ENCODE measurements at regions not wholly inside any gene's neighbourhood (a gene's known extent, or its start where the extent isn't known, plus 50 kb on each side); places are given as distances from the start of the nearest gene placed in this dataset.

DNA sequence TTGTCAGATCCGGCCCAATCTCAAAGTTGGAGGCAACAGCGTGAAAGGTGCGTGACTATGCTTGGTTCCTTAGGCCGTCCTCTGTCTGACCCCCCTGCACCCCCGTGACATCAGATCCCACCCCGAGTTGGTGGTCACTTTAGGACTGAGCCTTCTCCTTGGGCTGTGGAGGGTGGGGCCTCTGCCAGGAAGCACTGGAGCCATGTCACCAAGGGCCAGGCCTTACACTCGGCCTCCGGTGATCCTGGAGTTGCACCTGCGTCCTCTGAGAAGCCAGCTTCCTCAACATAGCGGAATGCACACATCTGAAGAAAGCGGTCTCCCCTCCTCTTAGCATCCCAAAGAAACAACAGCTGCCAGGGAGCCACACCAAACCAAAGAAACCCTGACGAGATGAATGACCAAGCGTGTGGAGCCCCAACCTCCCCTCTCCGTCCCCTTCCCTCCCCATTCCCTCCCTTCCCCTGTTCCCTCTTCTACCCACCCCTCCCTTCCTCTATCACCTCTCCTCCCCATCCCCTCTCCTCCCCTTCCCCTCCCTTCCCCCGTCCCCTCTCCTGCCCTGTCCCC lies 182.6 kb downstream of the TTLL2 start:
- no peak for TF ChIP-seq ZFX (IDR thresholded peaks at IDR 0.05)
- no peak for TF ChIP-seq CTCF (conservative IDR thresholded peaks at IDR 0.05)
- no peak overlapping the region for H3K27ac ChIP-seq

GRCh38 chr6:167508919-167509852 lies 184.3 kb downstream of the TTLL2 start:
- no peak for TF ChIP-seq ZFX (IDR thresholded peaks at IDR 0.05)
- no peak for TF ChIP-seq CTCF (conservative IDR thresholded peaks at IDR 0.05)
- no peak overlapping the region for H3K27ac ChIP-seq

DNA sequence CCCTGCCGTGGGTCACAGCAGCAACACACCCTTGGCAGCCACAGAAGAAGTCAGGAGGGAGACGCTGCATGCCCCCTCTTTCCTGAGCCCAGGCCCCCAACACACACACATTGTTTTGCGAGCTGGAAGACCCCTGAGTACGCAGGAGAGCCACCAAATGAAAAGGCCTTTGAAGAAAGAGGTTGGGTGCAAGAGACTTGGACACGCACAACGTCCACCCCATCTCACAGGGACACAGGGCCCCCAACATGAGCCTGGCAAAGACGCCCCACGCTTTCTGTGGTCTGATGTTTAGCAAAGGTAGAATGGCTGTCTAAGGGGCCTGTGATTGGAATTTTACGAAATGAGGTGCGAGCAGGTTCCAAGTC lies 185.0 kb downstream of the TTLL2 start:
- H3K27ac ChIP-seq = no peak overlapping the region
- no peak for TF ChIP-seq CTCF (conservative IDR thresholded peaks at IDR 0.05)
- no peak for TF ChIP-seq ZFX (IDR thresholded peaks at IDR 0.05)

GRCh38 chr6:167510648-167511047 lies 185.8 kb downstream of the TTLL2 start:
- no peak for TF ChIP-seq CTCF (conservative IDR thresholded peaks at IDR 0.05)
- TF ChIP-seq ZFX (IDR thresholded peaks at IDR 0.05) = no peak
- no peak overlapping the region for H3K27ac ChIP-seq

DNA sequence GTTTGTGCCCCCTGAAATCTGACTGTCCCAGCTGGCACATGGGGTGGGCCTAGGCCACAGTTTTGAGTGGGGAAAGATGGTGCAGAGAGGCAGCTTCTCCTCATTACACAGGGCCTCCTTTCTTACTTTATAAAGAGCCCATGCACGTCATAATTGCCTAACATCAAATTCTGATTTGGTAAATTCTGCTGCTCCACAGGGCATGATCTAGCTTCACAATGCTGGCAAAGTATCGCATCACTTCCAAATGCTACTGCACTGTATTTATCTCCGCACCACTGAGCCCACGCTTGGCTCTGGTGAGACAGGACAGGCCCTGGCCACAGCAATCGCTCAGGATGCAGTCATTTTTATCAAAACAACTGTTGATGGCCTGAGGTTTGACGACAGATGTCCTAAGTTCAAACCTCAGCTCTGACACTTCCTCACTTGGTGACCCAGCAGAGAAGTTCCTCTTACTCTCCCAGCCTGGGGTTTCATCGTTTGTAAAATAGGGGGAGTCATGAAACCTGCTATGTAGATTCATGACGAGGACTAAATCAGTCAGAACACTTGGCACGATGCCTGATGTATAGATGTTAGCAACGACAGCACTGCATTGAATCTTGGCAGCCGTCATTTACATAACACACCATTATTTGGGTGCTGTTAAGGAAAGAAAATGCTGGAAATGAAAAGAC lies 187.9 kb downstream of the TTLL2 start:
- no peak overlapping the region for H3K27ac ChIP-seq
- no peak for TF ChIP-seq ZFX (IDR thresholded peaks at IDR 0.05)
- no peak for TF ChIP-seq CTCF (conservative IDR thresholded peaks at IDR 0.05)

- no peak overlapping the region for H3K27ac ChIP-seq
- no peak for TF ChIP-seq ZFX (IDR thresholded peaks at IDR 0.05)
- TF ChIP-seq CTCF (conservative IDR thresholded peaks at IDR 0.05) = no peak
Measured at GRCh38 chr6:167513778-167514177, 188.9 kb downstream of the TTLL2 start.

DNA sequence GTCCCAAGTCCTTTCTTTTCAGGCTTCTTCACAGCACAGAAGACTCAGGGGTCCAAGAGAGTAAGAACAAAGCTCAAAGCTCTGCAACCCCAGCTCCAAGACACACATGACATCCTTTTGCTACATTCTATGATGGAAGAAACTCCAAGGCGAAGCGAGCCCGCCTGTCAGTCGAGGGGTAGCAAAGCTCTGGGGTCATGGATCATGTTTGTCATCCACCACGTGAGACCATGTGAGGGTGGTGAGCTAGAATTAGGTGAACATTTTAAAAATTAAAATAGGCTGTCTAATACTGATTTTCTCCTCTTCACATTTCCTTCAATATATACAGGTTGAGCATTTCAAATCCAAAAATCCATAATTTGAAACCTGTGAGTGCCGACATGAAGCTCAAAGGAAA lies 189.6 kb downstream of the TTLL2 start:
- H3K27ac ChIP-seq = no peak overlapping the region
- no peak for TF ChIP-seq CTCF (conservative IDR thresholded peaks at IDR 0.05)
- TF ChIP-seq ZFX (IDR thresholded peaks at IDR 0.05) = no peak

Data from C4-2B (cell line).